Aorta (tissue), 5 donors: ENCODE measurements at regions not wholly inside any gene's neighbourhood (a gene's known extent, or its start where the extent isn't known, plus 50 kb on each side); places are given as distances from the start of the nearest gene placed in this dataset.
"Not testable (repeated sequence)": the region's sequence is repeated elsewhere in the genome, so short reads cannot be mapped to it uniquely, and the experiment has no call there.

ENCODE experiments used
- ATAC-seq: fragments of 200-7000 bp; cut with Tn5 transposase; one replicate; pipeline ENCODE4 v1.9.1; 2022; ENCODE audit warnings: moderate library complexity; ENCODE audit not compliant: low FRiP score
- DNase-seq, 2 donors: peaks; one replicate each; pipeline ENCODE4 v3.0.0-alpha.2; 2020
- H3K27ac ChIP-seq, 2 donors: one replicate each; pipeline ENCODE4 v1.5.1; 2013; ENCODE audit warnings: low read length in 2 of 2, mild to moderate bottlenecking in 2 of 2, moderate library complexity in 2 of 2, control low read depth in 1 of 2, inconsistent platforms in 1 of 2, low read depth in 1 of 2
- H3K27me3 ChIP-seq, 2 donors: one replicate each; pipeline ENCODE4 v1.6.1; 2013; ENCODE audit warnings: control low read depth in 1 of 2, low read length in 1 of 2, mild to moderate bottlenecking in 1 of 2, moderate library complexity in 1 of 2; ENCODE audit not compliant: insufficient read depth in 2 of 2, control insufficient read depth in 1 of 2
- H3K36me3 ChIP-seq, 2 donors: one replicate each; pipeline ENCODE4 v1.6.1; 2013; ENCODE audit warnings: control low read depth in 1 of 2, low read length in 1 of 2, mild to moderate bottlenecking in 1 of 2; ENCODE audit not compliant: insufficient read depth in 2 of 2, control insufficient read depth in 1 of 2
- H3K4me1 ChIP-seq, 2 donors: one replicate each; pipeline ENCODE4 v1.6.1; 2013; ENCODE audit warnings: low read length in 2 of 2, control low read depth in 1 of 2, mild to moderate bottlenecking in 1 of 2, moderate library complexity in 1 of 2; ENCODE audit not compliant: insufficient read depth in 2 of 2, control insufficient read depth in 1 of 2
- H3K4me3 ChIP-seq, 2 donors: one replicate each; pipeline ENCODE4 v1.5.1; 2013; ENCODE audit warnings: low read length in 2 of 2, control low read depth in 1 of 2, mild to moderate bottlenecking in 1 of 2
- H3K9me3 ChIP-seq: one replicate; pipeline ENCODE4 v1.6.1; 2013; ENCODE audit warnings: mild to moderate bottlenecking, low read length; ENCODE audit not compliant: control insufficient read depth
- WGBS, 2 donors: extraction: QIAGEN DNeasy Blood & Tissue Kit; methylation state at CpG; one replicate each; pipeline ENCODE4 v1.1.7; 2013; 5-methylcytosine and 5-hydroxymethylcytosine counted together
- intact Hi-C, 2 donors: fragments of 100-400 bp; cut with DNase I; formaldehyde crosslinking; loops; one replicate each; pipeline versions ENCODE4 v1.14.2 to v1.15.0; 2022
- donor health status: healthy with polysubstance abuse.
- donor health status: Bipolar disorder and iron deficiency.
- donor health status: DM: no; HTN: no; CAD: no.
- donor health status: DM: no; HTN: no; CAD: no.
- donor health status: DM: yes; HTN: yes; CAD: no.

DNA sequence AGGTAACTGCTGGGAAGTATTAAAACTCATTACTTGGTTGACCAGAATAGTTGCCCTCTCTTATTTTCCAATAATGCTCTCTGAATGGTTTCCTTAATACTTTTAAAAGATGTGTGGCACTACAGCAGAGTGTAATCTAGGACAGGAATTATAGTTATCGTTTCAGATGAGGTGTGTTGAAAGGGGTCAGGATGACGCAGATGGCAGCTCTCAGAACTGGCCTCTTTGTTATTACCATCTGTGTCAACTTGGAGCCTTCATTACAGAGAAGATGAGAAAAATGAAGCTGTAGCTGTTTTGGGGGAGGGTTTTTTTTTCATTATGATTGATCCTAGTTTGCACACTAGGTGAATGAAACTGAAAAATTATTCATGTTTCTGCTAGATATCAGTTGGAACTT is 238.9 kb downstream of the ANKRD30BL start:
- intact Hi-C loops, H3K27me3 ChIP-seq, H3K4me3 ChIP-seq, H3K27ac ChIP-seq, ATAC-seq, H3K9me3 ChIP-seq, H3K36me3 ChIP-seq, DNase-seq, H3K4me1 ChIP-seq: not testable (repeated sequence)
- 67 to 76% methylated on average over 2 of the region's 2 CpGs for WGBS, 2 donors
